ENCODE measurements at regions not wholly inside any gene's neighbourhood (a gene's known extent, or its start where the extent isn't known, plus 50 kb on each side); places are given as distances from the start of the nearest gene placed in this dataset.

DNA sequence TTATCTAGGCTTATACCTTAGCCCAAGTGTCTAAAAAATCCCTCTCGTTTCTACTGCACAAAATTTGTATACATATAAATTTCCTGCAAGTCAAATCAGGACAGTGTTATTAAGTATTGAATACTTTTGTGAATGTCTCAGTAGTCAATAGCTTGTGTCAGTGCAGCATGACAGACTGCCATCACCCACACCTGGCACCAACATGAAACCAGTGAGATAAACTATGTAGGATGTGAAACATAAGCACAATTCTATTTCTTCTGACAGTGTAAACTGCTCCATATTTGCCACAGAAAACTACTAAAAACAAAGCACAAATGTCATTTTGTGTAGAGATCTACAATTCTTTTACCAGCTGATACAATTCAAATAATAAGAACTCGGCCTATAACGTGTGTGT lies 542.1 kb upstream of the LUZP2 start:
- H3K27me3 ChIP-seq, result no peaks in the 10 kb centered on the region
- no peaks in the 10 kb centered on the region for H3K4me1 ChIP-seq
- DNase-seq (no peak), ATAC-seq (no peak)
- TF ChIP-seq, protein P1, sequence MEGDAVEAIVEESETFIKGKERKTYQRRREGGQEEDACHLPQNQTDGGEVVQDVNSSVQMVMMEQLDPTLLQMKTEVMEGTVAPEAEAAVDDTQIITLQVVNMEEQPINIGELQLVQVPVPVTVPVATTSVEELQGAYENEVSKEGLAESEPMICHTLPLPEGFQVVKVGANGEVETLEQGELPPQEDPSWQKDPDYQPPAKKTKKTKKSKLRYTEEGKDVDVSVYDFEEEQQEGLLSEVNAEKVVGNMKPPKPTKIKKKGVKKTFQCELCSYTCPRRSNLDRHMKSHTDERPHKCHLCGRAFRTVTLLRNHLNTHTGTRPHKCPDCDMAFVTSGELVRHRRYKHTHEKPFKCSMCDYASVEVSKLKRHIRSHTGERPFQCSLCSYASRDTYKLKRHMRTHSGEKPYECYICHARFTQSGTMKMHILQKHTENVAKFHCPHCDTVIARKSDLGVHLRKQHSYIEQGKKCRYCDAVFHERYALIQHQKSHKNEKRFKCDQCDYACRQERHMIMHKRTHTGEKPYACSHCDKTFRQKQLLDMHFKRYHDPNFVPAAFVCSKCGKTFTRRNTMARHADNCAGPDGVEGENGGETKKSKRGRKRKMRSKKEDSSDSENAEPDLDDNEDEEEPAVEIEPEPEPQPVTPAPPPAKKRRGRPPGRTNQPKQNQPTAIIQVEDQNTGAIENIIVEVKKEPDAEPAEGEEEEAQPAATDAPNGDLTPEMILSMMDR (IDR thresholded peaks at IDR 0.05), result no peak
- no peak for TF ChIP-seq POLR2A (IDR thresholded peaks at IDR 0.05)
- H3K4me3 ChIP-seq, result no peak overlapping the region
- intact Hi-C loops (cut with DNase I), result no loop called here
- H3K27ac ChIP-seq, result no peak overlapping the region
- no peaks in the 10 kb centered on the region for H3K36me3 ChIP-seq
- WGBS (ENCODE audit: insufficient coverage, low coverage, low lambda C conversion rate, missing lambda C conversion rate), result 35% methylated on average over 3 of the region's 3 CpGs
- H3K9me3 ChIP-seq, result no peaks in the 10 kb centered on the region

DNA sequence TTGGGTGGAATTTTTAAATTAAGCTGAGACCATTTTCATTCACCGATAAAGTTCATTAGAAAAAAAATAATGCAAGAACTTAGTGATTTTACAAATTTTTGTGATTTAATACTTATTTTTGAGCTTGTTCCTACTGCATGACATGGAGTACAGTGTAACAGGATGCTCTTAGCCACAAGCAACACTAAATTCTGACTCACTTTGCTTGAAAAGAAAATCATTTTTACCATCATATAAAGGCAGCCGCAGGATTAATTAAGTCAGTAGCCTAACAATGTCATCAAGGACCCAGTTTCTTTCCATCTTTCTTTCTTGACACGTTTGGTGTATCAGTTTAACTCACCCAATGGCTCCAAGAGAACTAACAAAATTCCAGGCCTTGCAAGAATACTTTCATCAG lies 540.3 kb upstream of the LUZP2 start:
- Histone ChIP-seq H3K36me3 (no peaks in the 10 kb centered on the region), H3K9me3 (no peaks in the 10 kb centered on the region), H3K4me1 (no peaks in the 10 kb centered on the region), H3K4me3 (no peak overlapping the region), H3K27me3 (no peaks in the 10 kb centered on the region), H3K27ac (no peak overlapping the region)
- DNase-seq (no peak), ATAC-seq (no peak)
- intact Hi-C loops (cut with DNase I), result no loop called here
- TF ChIP-seq, protein P1 (IDR thresholded peaks at IDR 0.05), result no peak
- TF ChIP-seq POLR2A (IDR thresholded peaks at IDR 0.05), result no peak
- WGBS (ENCODE audit: insufficient coverage, low coverage, low lambda C conversion rate, missing lambda C conversion rate), result 51% methylated on average over 3 of the region's 3 CpGs

DNA sequence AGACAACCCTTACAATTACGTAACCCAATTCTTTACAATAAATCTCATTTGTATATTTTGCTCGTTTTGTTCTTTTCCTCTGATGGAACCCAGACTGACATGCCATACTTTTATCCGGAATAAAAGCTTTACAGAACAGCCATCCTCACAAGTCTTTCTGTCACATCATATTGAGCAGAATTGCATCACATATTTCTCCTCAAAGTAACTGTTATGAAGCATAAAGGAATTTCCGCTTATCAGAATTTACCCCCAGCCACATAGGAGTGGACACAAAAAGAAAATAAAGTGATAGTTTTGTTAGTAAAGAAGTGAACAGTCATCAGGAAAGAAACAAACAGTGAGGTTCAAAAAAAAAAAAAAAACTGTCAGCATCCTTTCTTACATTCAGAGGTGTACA lies 539.5 kb upstream of the LUZP2 start:
- H3K27me3 ChIP-seq, result no peaks in the 10 kb centered on the region
- no peak overlapping the region for H3K27ac ChIP-seq
- H3K36me3 ChIP-seq, result no peaks in the 10 kb centered on the region
- H3K4me1 ChIP-seq, result no peaks in the 10 kb centered on the region
- intact Hi-C loops (cut with DNase I), result no loop called here
- no peak overlapping the region for H3K4me3 ChIP-seq
- ATAC-seq, result no peak
- no peak for TF ChIP-seq POLR2A (IDR thresholded peaks at IDR 0.05)
- TF ChIP-seq, protein P1 (IDR thresholded peaks at IDR 0.05), result no peak
- no peaks in the 10 kb centered on the region for H3K9me3 ChIP-seq
- DNase-seq, result no peak
- WGBS (ENCODE audit: insufficient coverage, low coverage, low lambda C conversion rate, missing lambda C conversion rate), result 54% methylated on average over 4 of the region's 4 CpGs

DNA sequence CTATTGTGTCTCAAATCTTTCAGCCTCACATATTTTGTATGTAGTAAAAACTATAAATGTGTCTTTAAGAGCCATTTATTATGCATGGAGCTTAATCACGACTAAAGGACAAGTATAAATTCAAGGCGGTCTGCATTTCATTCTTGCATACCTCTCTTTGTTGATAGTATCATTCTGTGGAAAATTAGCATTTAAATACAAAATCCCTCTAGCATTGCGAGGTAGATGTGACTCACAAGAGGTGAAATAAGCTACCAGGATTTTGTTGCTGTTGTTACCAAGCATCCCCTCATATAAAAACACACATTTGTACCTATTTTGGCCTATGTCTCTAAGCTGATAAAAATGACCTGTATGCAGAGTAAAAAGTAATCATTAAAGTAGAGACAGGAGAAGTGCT lies 537.4 kb upstream of the LUZP2 start:
- intact Hi-C loops (cut with DNase I), result no loop called here
- H3K36me3 ChIP-seq, result no peaks in the 10 kb centered on the region
- DNase-seq, result no peak
- no peaks in the 10 kb centered on the region for H3K9me3 ChIP-seq
- TF ChIP-seq POLR2A (IDR thresholded peaks at IDR 0.05), result no peak
- TF ChIP-seq, protein P1 (IDR thresholded peaks at IDR 0.05), result no peak
- H3K27me3 ChIP-seq, result no peaks in the 10 kb centered on the region
- H3K4me3 ChIP-seq, result no peak overlapping the region
- no peak for ATAC-seq
- WGBS (ENCODE audit: insufficient coverage, low coverage, low lambda C conversion rate, missing lambda C conversion rate), result 48% methylated on average over 3 of the region's 3 CpGs
- no peaks in the 10 kb centered on the region for H3K4me1 ChIP-seq
- H3K27ac ChIP-seq, result no peak overlapping the region
